ENCODE measurements at regions not wholly inside any gene's neighbourhood (a gene's known extent, or its start where the extent isn't known, plus 50 kb on each side); places are given as distances from the start of the nearest gene placed in this dataset.
"Not testable (repeated sequence)": the region's sequence is repeated elsewhere in the genome, so short reads cannot be mapped to it uniquely, and the experiment has no call there.

GRCh38 chr2:52597346-52597745 is 1170.3 kb upstream of the CHAC2 start:
- DNase-seq (ENCODE audit: low spot score), result no peak
- in situ Hi-C loops (cut with MboI; ENCODE audit: low sequenced_read_pairs, unreplicated experiment), result no loop called here
- no peak for TF ChIP-seq CTCF (IDR thresholded peaks at IDR 0.05; ENCODE audit: borderline replicate concordance, control extremely low read depth, extremely low read depth, insufficient read depth, missing control alignments)

- TF ChIP-seq CTCF (IDR thresholded peaks at IDR 0.05; ENCODE audit: borderline replicate concordance, control extremely low read depth, extremely low read depth, insufficient read depth, missing control alignments), result no peak
- in situ Hi-C loops (cut with MboI; ENCODE audit: low sequenced_read_pairs, unreplicated experiment), result no loop called here
- no peak for DNase-seq (ENCODE audit: low spot score)
Observed at GRCh38 chr2:52594026-52594425, 1173.6 kb upstream of the CHAC2 start.

- in situ Hi-C loops (cut with MboI; ENCODE audit: low sequenced_read_pairs, unreplicated experiment); DNase-seq (ENCODE audit: low spot score): not testable (repeated sequence)
Observed at GRCh38 chr2:52584071-52584470, 1183.5 kb upstream of the CHAC2 start.

- TF ChIP-seq CTCF (IDR thresholded peaks at IDR 0.05; ENCODE audit: borderline replicate concordance, control extremely low read depth, extremely low read depth, insufficient read depth, missing control alignments), result no peak
- in situ Hi-C loops (cut with MboI; ENCODE audit: low sequenced_read_pairs, unreplicated experiment), result no loop called here
Observed at GRCh38 chr2:52572469-52572894, 1195.1 kb upstream of the CHAC2 start.

GRCh38 chr2:52571380-52572347 is 1195.9 kb upstream of the CHAC2 start:
- TF ChIP-seq CTCF (IDR thresholded peaks at IDR 0.05; ENCODE audit: borderline replicate concordance, control extremely low read depth, extremely low read depth, insufficient read depth, missing control alignments), result no peak
- DNase-seq (ENCODE audit: low spot score), result no peak
- in situ Hi-C loops (cut with MboI; ENCODE audit: low sequenced_read_pairs, unreplicated experiment), result no loop called here

More at GRCh38 chr2:52572469-52572894, 1195.1 kb upstream of the CHAC2 start:
- no peak for DNase-seq (ENCODE audit: low spot score)

- in situ Hi-C loops (cut with MboI; ENCODE audit: low sequenced_read_pairs, unreplicated experiment), result no loop called here
- no peak for DNase-seq (ENCODE audit: low spot score)
- no peak for TF ChIP-seq CTCF (IDR thresholded peaks at IDR 0.05; ENCODE audit: borderline replicate concordance, control extremely low read depth, extremely low read depth, insufficient read depth, missing control alignments)
Observed at GRCh38 chr2:52570716-52571115, 1196.9 kb upstream of the CHAC2 start.

- no peak for DNase-seq (ENCODE audit: low spot score)
Observed at GRCh38 chr2:52563151-52563550, 1204.5 kb upstream of the CHAC2 start.

More at GRCh38 chr2:52563151-52563550, 1204.5 kb upstream of the CHAC2 start:
- TF ChIP-seq CTCF (IDR thresholded peaks at IDR 0.05; ENCODE audit: borderline replicate concordance, control extremely low read depth, extremely low read depth, insufficient read depth, missing control alignments), result no peak
- in situ Hi-C loops (cut with MboI; ENCODE audit: low sequenced_read_pairs, unreplicated experiment), result no loop called here
